ENCODE measurements at regions not wholly inside any gene's neighbourhood (a gene's known extent, or its start where the extent isn't known, plus 50 kb on each side); places are given as distances from the start of the nearest gene placed in this dataset.

DNA sequence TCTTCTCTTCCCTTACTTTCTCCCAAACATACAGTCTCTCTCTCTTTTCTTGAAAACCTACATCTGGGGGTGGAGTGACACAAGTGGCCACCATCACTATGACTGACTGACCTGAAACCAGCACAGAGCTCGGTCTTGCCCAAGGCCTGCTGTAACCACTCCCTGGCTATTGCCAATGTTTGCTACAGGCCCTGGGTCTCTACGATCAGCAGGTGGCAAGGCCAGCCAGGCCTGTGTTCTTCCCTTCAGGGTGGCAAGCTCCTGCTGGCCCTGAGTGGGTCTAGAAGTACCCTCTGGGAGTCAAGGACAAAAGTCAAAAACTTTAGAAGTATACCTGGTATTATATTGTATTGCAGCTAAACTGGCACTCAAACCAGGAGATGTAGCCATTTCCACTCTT lies 140.9 kb upstream of the TGFBR2 start:
- H3K4me3 ChIP-seq (ENCODE audit: insufficient read depth, low read depth, low read length) = no peak overlapping the region
- no peak overlapping the region for H3K27ac ChIP-seq (ENCODE audit: insufficient read depth, low read depth, low read length, poor library complexity, severe bottlenecking)
- H3K27me3 ChIP-seq (ENCODE audit: control insufficient read depth, insufficient read depth, low read length, poor library complexity, severe bottlenecking) = no peaks in the 10 kb centered on the region
- no peaks in the 10 kb centered on the region for H3K4me1 ChIP-seq (ENCODE audit: control insufficient read depth, insufficient read depth, low read length)
- WGBS, 2 experiments = 95 to 98% methylated on average over 2 of the region's 2 CpGs
- H3K9me3 ChIP-seq (ENCODE audit: control insufficient read depth, low read length) = no peaks in the 10 kb centered on the region
- no peaks in the 10 kb centered on the region for H3K36me3 ChIP-seq (ENCODE audit: control insufficient read depth, insufficient read depth, low read length)

DNA sequence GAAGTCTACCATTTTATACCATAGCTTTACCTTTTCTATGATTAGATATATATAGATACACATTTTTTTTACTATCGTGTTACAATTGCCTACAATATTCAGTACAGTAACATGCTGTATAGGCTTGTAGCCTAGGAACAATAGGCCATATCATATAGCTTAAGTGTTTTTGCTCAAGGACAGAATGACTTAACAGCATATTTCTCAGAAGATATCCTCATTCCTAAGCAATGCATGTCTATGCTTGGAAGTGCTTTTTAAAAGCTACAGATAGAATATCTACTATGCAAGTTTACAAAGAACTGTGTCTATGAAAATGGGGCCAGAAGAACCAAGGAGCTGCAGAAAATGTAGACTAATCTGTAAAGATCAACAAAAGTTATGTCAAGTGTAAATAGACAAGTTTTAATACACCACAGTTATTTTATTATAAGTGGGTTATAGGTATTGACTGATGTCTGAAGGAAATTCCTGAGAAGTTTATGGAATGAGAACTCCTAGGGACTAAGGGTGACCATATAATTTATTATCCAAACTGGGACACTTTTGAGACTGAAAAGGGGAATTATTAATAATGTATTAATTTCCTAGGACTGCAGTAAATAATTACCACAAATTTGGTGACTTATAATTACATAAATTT lies 138.7 kb upstream of the TGFBR2 start:
- H3K4me3 ChIP-seq (ENCODE audit: insufficient read depth, low read depth, low read length) = no peak overlapping the region
- no peaks in the 10 kb centered on the region for H3K36me3 ChIP-seq (ENCODE audit: control insufficient read depth, insufficient read depth, low read length)
- H3K9me3 ChIP-seq (ENCODE audit: control insufficient read depth, low read length) = no peaks in the 10 kb centered on the region
- H3K4me1 ChIP-seq (ENCODE audit: control insufficient read depth, insufficient read depth, low read length) = no peaks in the 10 kb centered on the region
- H3K27ac ChIP-seq (ENCODE audit: insufficient read depth, low read depth, low read length, poor library complexity, severe bottlenecking) = no peak overlapping the region
- H3K27me3 ChIP-seq (ENCODE audit: control insufficient read depth, insufficient read depth, low read length, poor library complexity, severe bottlenecking) = no peaks in the 10 kb centered on the region
- no CpG with 5 or more reads among the region's 1 CpG for WGBS, 2 experiments

DNA sequence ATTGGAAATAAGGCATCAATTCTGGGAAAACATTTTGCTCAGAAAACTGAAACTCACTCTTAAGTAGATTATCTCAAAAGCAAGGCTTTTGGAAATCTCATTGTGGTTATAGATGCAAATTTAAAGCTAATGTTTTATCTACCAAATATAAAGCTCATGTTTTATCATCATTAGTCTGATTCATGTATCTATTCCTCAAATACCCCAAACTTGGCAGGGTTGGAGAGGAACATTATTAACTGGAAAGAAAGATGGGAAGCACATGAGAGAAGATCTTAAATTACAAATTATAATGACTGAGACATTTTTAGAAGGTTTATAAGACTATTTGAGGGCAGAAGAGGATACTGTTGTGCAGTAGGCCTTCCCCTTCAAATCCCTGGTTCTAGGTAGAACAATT lies 137.3 kb upstream of the TGFBR2 start:
- Histone ChIP-seq H3K27ac (ENCODE audit: insufficient read depth, low read depth, low read length, poor library complexity, severe bottlenecking) (no peak overlapping the region), H3K9me3 (ENCODE audit: control insufficient read depth, low read length) (no peaks in the 10 kb centered on the region), H3K4me1 (ENCODE audit: control insufficient read depth, insufficient read depth, low read length) (no peaks in the 10 kb centered on the region), H3K36me3 (ENCODE audit: control insufficient read depth, insufficient read depth, low read length) (no peaks in the 10 kb centered on the region), H3K27me3 (ENCODE audit: control insufficient read depth, insufficient read depth, low read length, poor library complexity, severe bottlenecking) (no peaks in the 10 kb centered on the region), H3K4me3 (ENCODE audit: insufficient read depth, low read depth, low read length) (no peak overlapping the region)

DNA sequence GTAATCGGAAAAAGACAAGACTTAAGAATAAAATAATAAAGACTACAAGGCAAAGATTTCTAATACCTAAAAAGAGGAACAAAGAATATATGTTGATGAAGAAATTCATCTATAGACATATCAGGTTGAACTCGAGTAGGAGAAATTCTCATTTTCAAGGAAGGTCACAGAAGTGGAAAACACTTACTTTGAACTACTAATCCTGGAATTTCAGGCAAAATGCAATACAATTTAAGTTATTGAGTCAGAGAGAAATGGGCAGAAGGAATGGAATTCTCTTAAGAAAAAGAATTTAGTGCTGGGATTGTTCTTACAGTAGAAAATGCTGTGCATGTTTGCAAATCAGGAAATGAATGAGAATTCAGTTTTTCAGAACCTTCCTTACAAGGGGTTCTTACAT lies 135.9 kb upstream of the TGFBR2 start:
- 92 to 100% methylated on average over 1 of the region's 2 CpGs for WGBS, 2 experiments
- H3K36me3 ChIP-seq (ENCODE audit: control insufficient read depth, insufficient read depth, low read length) = no peaks in the 10 kb centered on the region
- no peaks in the 10 kb centered on the region for H3K27me3 ChIP-seq (ENCODE audit: control insufficient read depth, insufficient read depth, low read length, poor library complexity, severe bottlenecking)
- no peak overlapping the region for H3K27ac ChIP-seq (ENCODE audit: insufficient read depth, low read depth, low read length, poor library complexity, severe bottlenecking)
- H3K4me3 ChIP-seq (ENCODE audit: insufficient read depth, low read depth, low read length) = no peak overlapping the region
- H3K9me3 ChIP-seq (ENCODE audit: control insufficient read depth, low read length) = no peaks in the 10 kb centered on the region
- H3K4me1 ChIP-seq (ENCODE audit: control insufficient read depth, insufficient read depth, low read length) = no peaks in the 10 kb centered on the region

DNA sequence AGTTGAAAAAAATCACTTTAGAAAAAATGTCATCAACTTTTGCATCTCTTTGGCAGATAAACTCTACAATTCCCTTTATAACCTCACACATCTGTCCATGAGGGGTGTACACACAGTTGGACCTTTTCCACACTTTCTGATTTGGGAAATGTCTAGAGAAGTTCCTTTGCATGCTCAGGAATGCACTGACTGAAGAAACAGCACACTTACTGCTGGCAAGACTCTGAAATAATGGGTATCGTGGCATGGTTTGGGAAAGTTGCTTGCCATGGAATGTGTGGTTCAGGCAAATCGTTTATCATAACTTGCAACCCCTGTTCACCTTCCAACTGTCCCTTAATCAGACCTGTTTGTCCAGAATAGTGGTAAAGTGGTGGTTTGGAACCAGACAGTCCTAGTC lies 135.3 kb upstream of the TGFBR2 start:
- H3K9me3 ChIP-seq (ENCODE audit: control insufficient read depth, low read length) = no peaks in the 10 kb centered on the region
- no peak overlapping the region for H3K4me3 ChIP-seq (ENCODE audit: insufficient read depth, low read depth, low read length)
- 83 to 94% methylated on average over 2 of the region's 2 CpGs for WGBS, 2 experiments
- H3K27me3 ChIP-seq (ENCODE audit: control insufficient read depth, insufficient read depth, low read length, poor library complexity, severe bottlenecking) = no peaks in the 10 kb centered on the region
- no peaks in the 10 kb centered on the region for H3K4me1 ChIP-seq (ENCODE audit: control insufficient read depth, insufficient read depth, low read length)
- H3K27ac ChIP-seq (ENCODE audit: insufficient read depth, low read depth, low read length, poor library complexity, severe bottlenecking) = no peak overlapping the region
- H3K36me3 ChIP-seq (ENCODE audit: control insufficient read depth, insufficient read depth, low read length) = no peaks in the 10 kb centered on the region

DNA sequence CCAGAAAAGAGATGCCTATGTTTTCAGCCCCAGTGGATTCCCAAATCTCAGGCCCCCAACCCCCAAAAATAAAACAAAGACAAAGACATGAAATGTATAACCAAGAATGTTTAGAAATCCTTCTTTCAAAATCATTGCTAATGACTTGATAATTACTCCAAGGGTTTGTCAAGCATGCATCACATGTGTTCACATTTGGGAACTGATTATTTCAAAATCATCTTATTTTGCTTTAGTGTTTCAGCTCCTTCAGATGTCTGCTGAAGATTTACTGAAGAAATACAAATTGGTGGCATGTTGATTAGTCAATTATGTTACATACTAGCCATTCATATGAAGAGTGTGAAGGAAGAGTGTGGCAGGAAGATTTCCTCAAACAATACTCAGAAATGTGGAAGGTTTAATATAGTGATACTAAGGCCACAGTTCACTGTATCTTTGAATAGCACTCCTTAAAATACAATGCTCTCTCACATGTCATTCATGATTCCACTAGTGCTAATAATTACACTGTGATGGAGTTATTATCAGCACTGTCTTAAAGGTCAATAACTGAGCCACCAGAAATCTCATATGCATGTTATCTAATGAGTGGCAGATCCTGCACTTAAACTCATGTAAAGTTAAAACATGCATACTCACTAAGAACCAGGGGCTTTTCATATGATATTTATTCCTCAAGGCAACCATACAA lies 134.5 kb upstream of the TGFBR2 start:
- Histone ChIP-seq H3K27me3 (ENCODE audit: control insufficient read depth, insufficient read depth, low read length, poor library complexity, severe bottlenecking) (no peaks in the 10 kb centered on the region), H3K4me3 (ENCODE audit: insufficient read depth, low read depth, low read length) (no peak overlapping the region), H3K36me3 (ENCODE audit: control insufficient read depth, insufficient read depth, low read length) (no peaks in the 10 kb centered on the region), H3K27ac (ENCODE audit: insufficient read depth, low read depth, low read length, poor library complexity, severe bottlenecking) (no peak overlapping the region), H3K4me1 (ENCODE audit: control insufficient read depth, insufficient read depth, low read length) (no peaks in the 10 kb centered on the region), H3K9me3 (ENCODE audit: control insufficient read depth, low read length) (no peaks in the 10 kb centered on the region)

DNA sequence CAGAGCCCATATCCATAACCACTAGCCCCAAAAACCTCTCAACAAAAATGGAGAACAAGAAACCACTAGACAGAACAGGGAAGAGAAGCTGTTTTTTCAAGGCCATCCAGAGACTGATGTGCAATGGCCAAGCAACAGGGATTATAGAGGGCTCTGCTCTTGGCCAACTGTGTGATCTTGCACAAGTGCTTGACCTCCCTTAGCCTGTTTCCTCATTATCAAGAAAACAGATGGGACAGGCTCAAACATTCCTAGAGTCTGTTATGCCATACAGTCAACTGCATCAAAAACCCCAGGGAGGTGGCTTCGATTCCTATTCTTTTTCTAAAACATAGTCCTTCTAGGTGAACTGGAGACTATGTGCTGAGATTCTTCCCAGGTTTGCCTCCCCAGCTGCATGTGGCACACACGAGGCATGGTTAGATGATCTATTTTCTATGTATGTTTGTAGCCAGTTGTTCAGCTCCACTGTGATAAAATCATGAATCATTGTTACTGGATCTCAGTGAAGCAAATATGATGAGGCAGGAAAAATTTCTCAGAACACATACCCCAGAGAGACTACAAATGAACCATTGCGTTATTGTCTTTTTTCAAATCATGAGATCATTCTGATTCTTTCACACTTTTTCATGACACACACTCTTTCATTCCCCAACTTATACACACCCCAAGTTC lies 132.9 kb upstream of the TGFBR2 start:
- Histone ChIP-seq H3K4me1 (ENCODE audit: control insufficient read depth, insufficient read depth, low read length) (no peaks in the 10 kb centered on the region), H3K27me3 (ENCODE audit: control insufficient read depth, insufficient read depth, low read length, poor library complexity, severe bottlenecking) (no peaks in the 10 kb centered on the region), H3K27ac (ENCODE audit: insufficient read depth, low read depth, low read length, poor library complexity, severe bottlenecking) (no peak overlapping the region), H3K4me3 (ENCODE audit: insufficient read depth, low read depth, low read length) (no peak overlapping the region), H3K9me3 (ENCODE audit: control insufficient read depth, low read length) (no peaks in the 10 kb centered on the region), H3K36me3 (ENCODE audit: control insufficient read depth, insufficient read depth, low read length) (no peaks in the 10 kb centered on the region)
- 90 to 93% methylated on average over 3 of the region's 3 CpGs for WGBS, 2 experiments

DNA sequence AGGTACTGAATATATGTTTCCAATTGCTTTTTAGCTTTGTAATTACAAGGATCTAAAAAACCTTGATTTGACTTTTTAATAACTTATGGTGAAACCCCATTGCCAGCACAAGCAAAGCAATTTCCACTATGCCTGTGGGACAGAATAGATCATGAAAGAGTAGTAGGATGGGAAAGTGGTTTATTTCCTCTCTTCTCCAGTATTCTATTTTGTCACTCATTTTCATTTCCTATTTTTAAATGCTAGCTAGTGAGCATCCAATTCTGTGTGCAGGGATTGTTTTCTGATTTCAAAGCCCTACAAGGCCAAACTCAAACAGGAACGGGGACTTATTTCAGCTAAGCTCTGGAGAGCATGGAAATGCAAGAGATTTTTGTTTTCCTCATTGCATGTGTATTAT lies 132.0 kb upstream of the TGFBR2 start:
- Histone ChIP-seq H3K27ac (ENCODE audit: insufficient read depth, low read depth, low read length, poor library complexity, severe bottlenecking) (no peak overlapping the region), H3K4me3 (ENCODE audit: insufficient read depth, low read depth, low read length) (no peak overlapping the region), H3K27me3 (ENCODE audit: control insufficient read depth, insufficient read depth, low read length, poor library complexity, severe bottlenecking) (no peaks in the 10 kb centered on the region), H3K9me3 (ENCODE audit: control insufficient read depth, low read length) (no peaks in the 10 kb centered on the region), H3K36me3 (ENCODE audit: control insufficient read depth, insufficient read depth, low read length) (no peaks in the 10 kb centered on the region), H3K4me1 (ENCODE audit: control insufficient read depth, insufficient read depth, low read length) (no peaks in the 10 kb centered on the region)
- WGBS, 2 experiments = 90 to 95% methylated on average over 1 of the region's 1 CpG

DNA sequence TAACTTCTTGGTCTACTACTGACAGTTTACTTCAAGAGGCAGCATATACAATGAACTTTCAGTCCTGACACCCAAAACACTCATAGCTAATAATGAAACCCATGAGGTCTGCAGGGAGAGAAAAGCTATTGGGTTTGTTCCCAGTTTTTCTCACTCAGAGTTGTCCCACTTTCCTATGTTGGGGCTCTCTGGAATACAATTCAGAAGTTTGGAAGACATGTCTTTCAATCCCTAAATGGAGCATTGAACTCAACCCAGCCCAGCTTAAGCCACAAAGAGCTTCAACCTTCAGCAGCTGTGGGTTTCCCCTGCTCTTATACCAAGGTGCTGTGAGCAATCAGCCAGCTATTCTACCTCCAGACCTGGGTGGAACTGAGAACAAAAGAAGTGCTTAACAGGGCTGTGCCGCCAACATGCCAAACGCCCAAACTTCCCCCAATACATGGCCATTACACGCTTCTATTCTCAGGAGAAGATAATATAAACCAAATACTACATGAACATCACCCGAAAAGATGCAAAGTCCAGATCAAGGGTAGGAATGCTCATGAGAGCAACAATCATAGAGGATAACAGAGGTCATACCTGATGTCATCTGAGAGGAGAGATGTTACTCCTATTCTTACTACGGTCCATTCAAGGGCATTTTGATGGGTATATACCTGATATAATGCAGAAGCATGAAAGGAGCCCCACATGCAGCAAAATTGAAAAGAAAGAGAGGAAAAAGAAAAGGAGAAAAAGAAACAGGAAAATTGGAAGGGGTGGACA lies 131.2 kb upstream of the TGFBR2 start:
- H3K36me3 ChIP-seq (ENCODE audit: control insufficient read depth, insufficient read depth, low read length) = no peaks in the 10 kb centered on the region
- H3K4me1 ChIP-seq (ENCODE audit: control insufficient read depth, insufficient read depth, low read length) = no peaks in the 10 kb centered on the region
- no peak overlapping the region for H3K27ac ChIP-seq (ENCODE audit: insufficient read depth, low read depth, low read length, poor library complexity, severe bottlenecking)
- H3K4me3 ChIP-seq (ENCODE audit: insufficient read depth, low read depth, low read length) = no peak overlapping the region
- no peaks in the 10 kb centered on the region for H3K9me3 ChIP-seq (ENCODE audit: control insufficient read depth, low read length)
- H3K27me3 ChIP-seq (ENCODE audit: control insufficient read depth, insufficient read depth, low read length, poor library complexity, severe bottlenecking) = no peaks in the 10 kb centered on the region
- 80 to 93% methylated on average over 4 to 5 of the region's 5 CpGs for whole genome bisulfite sequencing, 2 experiments

DNA sequence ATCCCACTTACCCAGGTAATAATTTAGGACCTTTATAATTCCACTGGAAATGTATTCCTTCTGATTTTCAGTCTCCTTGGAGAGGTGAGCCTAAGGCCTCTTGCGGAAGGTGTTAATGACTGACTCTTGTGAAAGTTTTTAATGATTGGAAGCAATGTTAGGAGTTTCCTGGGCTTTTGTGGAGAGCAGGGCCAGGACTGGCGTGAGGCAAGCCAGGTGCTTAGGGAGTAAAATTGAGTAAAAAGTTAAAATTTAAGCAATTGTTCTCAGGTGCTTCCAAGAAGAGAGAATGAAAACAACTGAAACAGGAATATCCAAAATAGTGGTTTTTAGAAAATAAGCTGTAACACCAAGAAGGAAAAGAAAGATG lies 130.6 kb upstream of the TGFBR2 start:
- no peak overlapping the region for H3K27ac ChIP-seq (ENCODE audit: insufficient read depth, low read depth, low read length, poor library complexity, severe bottlenecking)
- no peaks in the 10 kb centered on the region for H3K36me3 ChIP-seq (ENCODE audit: control insufficient read depth, insufficient read depth, low read length)
- no peak overlapping the region for H3K4me3 ChIP-seq (ENCODE audit: insufficient read depth, low read depth, low read length)
- H3K4me1 ChIP-seq (ENCODE audit: control insufficient read depth, insufficient read depth, low read length) = no peaks in the 10 kb centered on the region
- 91 to 96% methylated on average over 2 of the region's 2 CpGs for WGBS, 2 experiments
- no peaks in the 10 kb centered on the region for H3K9me3 ChIP-seq (ENCODE audit: control insufficient read depth, low read length)
- no peaks in the 10 kb centered on the region for H3K27me3 ChIP-seq (ENCODE audit: control insufficient read depth, insufficient read depth, low read length, poor library complexity, severe bottlenecking)
